MM.1S (cell line): ENCODE measurements at regions not wholly inside any gene's neighbourhood (a gene's known extent, or its start where the extent isn't known, plus 50 kb on each side); places are given as distances from the start of the nearest gene placed in this dataset.

Experiments
- CTCF ChIP-seq: fragments of 300-600 bp; sonication (generic); IDR thresholded peaks from 2 replicates; pipeline ENCODE4 v1.5.1; 2016; ENCODE audit warnings: antibody characterized with exemption, low read length, mixed read lengths
- EZH2 ChIP-seq: fragments of 300-600 bp; sonication (generic); optimal IDR thresholded peaks from 2 replicates; pipeline ENCODE3; 2017; ENCODE audit warnings: low read depth, mild to moderate bottlenecking, antibody characterized with exemption, low read length, mixed read lengths
- EZH2phosphoT487 ChIP-seq: fragments of 300-600 bp; sonication (generic); IDR thresholded peaks from 2 replicates; pipeline ENCODE4 v1.6.1; 2018; ENCODE audit warnings: antibody characterized with exemption, low read length

GRCh38 chr18:78670778-78671391 is 308.7 kb upstream of the SALL3 start:
- TF ChIP-seq CTCF (no peak), EZH2 (no peak), EZH2phosphoT487 (no peak)
